T-helper 1 cell treated with Interleukin-12 subunit alpha and Interleukin-12 subunit beta and Interleukin-4 antibody, amounts not matched to agents 30 ng/mL and 1 ng/mL, for 36 hours (primary cell): ENCODE measurements at regions not wholly inside any gene's neighbourhood (a gene's known extent, or its start where the extent isn't known, plus 50 kb on each side); places are given as distances from the start of the nearest gene placed in this dataset.

Experiments
- intact Hi-C: fragments of 100-400 bp; cut with micrococcal nuclease; formaldehyde crosslinking; loops from one replicate; pipeline ENCODE4 v1.15.1; 2024

- intact Hi-C loops: no loop called here
Measured at GRCh38 chrX:9087271-9088040, 53.5 kb upstream of the FAM9B start.

DNA sequence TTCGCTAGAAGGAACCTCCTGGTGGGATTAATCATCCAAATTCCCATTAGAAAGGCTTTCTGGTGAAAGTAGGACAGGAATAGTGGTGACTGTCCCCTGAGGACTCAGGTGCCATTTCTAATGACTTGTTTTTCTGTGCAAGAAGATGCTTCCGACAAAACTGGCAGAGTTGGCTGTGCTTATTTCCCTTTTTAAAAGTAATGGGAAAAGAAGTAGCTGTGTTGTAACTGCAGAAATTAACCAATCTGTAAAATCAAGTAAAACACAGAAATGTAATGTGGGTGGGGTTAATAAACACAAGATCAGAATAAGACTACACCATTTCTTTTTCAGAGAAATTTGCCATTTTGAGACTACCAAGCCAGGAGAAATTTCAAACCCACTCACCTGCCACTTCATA lies 55.0 kb upstream of the FAM9B start:
- intact Hi-C loops: no loop called here

GRCh38 chrX:9090766-9091165 lies 56.8 kb upstream of the FAM9B start:
- intact Hi-C loops: no loop called here

- intact Hi-C loops: no loop called here
Measured at GRCh38 chrX:9091258-9091657, 57.3 kb upstream of the FAM9B start.

DNA sequence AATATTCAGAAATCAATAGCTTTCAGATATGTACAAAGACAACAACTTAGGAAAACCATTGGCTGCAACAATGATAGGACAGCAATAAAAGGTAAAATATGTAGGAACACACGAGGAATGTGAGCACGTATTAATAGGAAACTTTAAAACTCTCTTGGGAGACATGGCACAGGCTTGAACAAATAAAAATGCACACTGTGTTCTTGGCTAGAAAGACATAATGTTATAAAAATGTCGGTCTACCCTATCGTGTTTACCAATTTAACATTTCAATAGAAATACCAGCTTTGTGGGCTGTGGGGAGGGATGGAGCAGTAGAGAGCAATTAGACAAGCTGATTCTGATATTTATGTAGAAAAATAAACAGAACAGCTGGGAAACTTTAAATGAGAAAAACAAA lies 69.0 kb upstream of the FAM9B start:
- intact Hi-C loops: no loop called here

DNA sequence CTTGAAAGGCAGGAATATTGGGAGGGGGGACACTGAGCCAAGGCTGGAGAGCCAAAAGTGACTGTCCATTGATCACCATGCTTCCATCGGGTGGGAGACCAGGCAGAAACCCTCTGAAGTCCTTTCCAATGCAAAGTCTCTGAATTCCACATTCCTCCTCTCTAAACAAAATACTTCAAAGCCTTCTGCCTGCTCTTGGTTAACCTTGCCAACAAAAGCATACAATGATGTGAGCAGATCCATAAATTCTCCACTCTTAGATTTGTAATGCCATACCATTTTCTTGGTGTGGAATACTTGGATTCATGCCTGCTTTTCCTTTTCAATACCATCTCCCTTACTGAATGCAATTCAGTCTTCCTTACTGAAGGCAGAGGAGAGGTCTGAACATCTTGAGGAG lies 74.1 kb upstream of the FAM9B start:
- intact Hi-C loops: no loop called here

DNA sequence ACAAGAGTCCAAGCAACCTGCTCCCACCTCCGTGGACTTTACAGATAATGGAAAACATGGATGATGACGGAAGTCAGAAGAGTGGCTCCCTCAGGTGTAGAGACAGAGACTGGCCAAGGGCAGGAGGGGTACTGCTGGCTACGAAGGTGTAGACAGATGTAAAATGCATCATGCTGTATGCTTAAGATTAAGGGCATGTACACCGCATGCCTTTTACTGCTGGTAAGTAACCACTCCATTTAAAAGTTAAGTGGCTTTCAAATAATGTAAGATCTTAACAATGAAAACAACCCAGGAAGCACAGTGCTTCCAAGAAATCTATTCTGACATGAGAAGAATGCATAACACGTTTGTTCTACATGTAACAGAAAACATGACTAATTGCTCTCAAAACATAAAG lies 76.9 kb upstream of the FAM9B start:
- intact Hi-C loops: no loop called here

GRCh38 chrX:9114245-9114644 lies 80.3 kb upstream of the FAM9B start:
- intact Hi-C loops: no loop called here

DNA sequence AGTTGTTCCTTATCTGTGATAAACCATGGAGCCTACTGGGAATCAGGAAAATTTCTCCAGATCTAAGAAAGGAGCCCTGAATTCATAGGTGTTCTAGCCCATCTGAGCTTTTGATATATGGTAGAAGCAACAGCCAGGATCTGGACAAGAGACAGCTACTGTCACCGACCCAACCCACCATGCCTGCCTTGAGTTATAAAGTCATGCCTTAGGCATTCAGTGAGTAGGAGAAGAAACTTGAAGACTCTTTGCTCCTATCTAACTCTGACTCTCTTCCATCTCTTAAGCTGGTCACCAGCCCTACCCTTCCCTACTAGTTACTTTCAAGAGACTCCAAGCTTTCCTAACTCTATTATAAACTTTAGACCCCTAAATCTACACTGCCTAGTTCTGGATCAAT lies 83.9 kb upstream of the FAM9B start:
- intact Hi-C loops: no loop called here

DNA sequence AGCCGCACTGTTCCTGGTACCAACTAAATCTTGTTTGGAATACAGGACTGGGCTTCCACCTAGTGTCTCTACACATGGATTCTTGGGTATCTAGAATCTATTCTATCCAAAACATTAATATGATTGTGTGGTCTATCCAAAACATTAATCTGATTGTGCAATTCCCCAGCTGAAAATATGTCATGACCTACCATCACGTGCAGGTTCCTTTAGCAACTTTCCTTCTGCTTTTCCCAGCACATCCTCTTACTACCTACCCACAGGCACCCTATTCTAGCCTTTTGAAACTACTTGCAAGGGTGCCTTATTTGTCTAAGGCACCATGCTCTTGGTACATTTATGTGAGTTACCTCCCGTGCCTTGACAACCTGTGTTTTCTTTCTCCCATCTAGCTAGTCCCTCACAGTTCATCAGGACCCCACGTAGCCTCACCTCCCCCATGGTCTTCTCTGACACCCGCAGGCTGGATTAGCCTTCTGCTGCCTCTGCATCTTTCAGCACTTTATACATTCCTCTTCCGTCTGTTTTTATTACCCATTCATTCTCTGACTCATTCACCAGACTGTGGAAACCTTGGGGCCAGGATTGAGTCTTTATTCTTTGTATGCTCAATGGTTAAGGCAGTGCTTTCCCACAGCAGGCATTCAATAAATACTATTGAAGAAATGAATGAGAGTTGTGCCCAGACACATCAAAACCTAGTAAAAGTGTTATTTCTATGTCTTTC lies 88.8 kb upstream of the FAM9B start:
- intact Hi-C loops: no loop called here

DNA sequence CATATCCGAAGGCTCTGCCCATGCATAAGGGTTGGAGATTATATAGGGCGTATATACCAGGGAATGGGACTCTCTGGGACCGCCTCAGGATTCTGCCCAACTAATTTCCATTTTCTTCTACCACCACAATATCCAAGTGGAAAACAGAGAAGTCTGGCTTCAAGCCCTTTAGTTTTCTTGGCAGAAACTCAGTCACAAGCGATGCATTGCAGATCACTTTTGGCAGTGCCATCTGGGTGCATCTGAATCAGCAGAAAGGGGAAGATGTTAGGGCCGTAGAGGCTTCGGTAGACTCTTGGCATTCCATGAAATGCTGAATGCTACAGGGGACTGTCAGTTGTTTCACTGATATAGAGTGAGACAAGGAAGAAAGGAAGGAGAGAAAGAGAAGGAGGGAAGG lies 94.1 kb upstream of the FAM9B start:
- intact Hi-C loops: no loop called here

- intact Hi-C loops: no loop called here
Measured at GRCh38 chrX:9130031-9130430, 96.1 kb upstream of the FAM9B start.

GRCh38 chrX:9131066-9131465 lies 97.1 kb upstream of the FAM9B start:
- intact Hi-C loops: no loop called here

DNA sequence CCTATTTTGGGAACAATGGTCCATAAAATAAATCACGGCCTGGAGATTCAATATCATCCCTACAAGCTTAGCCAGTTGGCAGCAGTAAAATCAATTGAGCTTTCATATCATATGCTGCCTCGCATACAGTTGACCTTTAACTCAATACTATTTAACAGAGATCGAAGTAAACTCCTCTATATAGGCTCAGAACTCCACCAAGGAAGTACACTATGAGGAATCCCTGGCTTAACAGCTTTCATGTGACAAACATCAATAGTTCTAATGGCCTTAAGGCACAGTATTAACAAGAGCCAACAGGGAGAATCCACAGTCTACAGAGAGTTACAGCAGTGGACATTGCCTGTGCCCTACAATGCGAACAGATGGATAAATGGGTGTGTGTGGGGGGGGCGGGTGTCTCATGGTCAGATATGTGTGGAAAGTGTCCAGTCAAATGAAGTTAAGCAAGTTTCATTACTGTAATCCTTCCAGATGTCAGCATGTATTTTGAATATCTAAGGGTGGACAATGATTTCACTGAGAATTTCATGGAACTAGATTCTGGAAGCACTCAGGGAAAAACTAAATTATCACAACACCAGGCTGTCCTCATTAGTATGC lies 98.2 kb upstream of the FAM9B start:
- intact Hi-C loops: no loop called here

DNA sequence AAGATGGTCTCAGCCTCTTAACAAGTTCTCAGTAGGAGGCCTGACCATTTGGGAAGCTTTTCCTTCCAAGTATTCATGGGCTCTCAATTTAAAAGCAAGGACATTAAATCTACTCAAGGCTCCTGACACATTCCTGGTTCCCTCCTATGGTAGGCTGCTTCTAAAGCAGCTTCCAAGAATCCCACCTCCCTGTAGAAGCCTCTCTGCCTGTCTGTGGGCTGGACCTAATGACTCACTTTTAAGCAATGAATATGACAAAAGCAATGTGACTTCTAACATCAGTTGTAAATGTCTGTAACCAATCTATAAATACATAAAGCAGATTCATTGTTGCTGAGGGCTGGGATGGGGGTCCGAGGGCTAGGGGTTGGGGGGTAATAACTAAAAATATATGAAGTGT lies 99.5 kb upstream of the FAM9B start:
- intact Hi-C loops: no loop called here

GRCh38 chrX:9134366-9134765 lies 100.4 kb upstream of the FAM9B start:
- intact Hi-C loops: no loop called here

DNA sequence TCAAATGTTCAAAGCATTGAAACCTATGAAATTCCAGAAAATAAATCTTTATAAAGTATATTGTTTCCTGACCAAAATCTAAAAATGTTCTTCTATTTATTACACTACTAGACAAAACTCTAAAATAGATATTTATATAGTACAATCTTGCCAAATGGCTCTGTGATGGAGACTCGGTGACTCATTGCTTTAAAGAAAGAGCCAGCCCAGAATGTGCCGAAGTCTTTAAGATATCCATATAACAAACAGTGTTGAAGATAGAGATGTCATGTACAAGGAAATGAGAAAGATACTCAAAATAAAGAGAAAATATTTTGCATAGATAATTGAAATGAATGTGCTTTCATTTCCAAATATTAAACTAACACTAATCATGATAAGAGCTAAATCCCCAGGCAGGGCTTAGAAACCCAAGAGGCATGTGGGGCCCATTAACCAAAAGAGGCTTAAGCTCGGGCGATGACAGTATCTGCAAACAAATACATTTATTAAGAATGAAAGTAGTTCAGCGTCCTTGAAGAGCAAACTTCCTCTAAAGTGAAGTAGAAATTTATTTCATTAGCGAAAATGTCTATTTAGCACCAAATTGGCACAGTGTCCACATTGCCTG lies 102.1 kb upstream of the FAM9B start:
- intact Hi-C loops: no loop called here

GRCh38 chrX:9137152-9137551 lies 103.2 kb upstream of the FAM9B start:
- intact Hi-C loops: no loop called here

DNA sequence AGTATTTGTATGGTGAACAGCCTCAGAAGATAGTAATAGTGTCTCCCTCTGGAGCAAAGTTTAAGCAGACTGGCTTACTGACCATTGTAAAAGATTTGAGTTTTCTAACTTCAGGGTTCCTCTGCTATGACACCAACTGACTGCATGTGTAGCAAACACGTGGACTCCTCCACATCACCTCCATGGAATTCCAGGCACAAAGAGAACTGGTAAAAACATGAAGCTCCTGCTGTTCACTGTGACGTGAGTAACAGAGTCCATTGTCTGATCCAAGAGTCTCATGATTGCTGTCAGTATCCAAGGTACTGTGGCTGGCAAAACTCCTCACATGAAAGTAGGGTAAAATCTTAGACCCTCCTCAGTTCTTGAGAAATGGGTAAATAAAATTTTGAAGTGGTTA lies 107.6 kb upstream of the FAM9B start:
- intact Hi-C loops: no loop called here

DNA sequence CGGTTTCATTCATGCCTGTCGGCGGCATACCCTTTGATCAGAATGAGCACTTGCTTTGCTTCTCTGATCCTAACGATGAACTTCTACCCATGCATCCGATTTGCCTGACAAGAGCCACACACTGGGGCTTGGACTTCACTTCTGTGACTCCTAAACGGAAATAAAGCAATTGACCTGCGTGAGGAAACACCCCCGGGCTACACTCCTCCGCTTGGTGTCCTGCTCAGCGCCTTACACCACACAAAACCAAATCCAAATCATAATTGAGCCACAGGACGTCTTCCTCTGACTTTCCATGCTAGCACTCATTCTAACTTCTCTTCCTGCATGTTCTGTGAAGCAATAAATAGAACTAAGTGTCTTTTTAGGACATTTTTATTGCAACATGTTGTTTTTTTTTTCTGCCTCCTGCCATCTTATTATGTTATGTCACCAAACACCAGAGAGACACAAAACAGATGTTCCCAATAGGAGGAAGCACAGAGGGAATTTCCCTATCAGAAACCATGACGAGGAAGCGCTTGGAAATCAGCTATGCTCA lies 110.8 kb upstream of the FAM9B start:
- intact Hi-C loops: no loop called here

- intact Hi-C loops: no loop called here
Measured at GRCh38 chrX:9146657-9147056, 112.7 kb upstream of the FAM9B start.

GRCh38 chrX:9147086-9147485 lies 113.2 kb upstream of the FAM9B start:
- intact Hi-C loops: no loop called here
